ENCODE measurements at regions not wholly inside any gene's neighbourhood (a gene's known extent, or its start where the extent isn't known, plus 50 kb on each side); places are given as distances from the start of the nearest gene placed in this dataset.

GRCh38 chr4:13299343-13299742, 184.8 kb downstream of the RAB28 start:
- no peaks in the 10 kb centered on the region for H3K36me3 ChIP-seq
- intact Hi-C loops (cut with DNase I; ENCODE audit: low total_unique reads), result no loop called here
- H3K27me3 ChIP-seq, result no peaks in the 10 kb centered on the region
- H3K27ac ChIP-seq, result no peak overlapping the region
- no peak for DNase-seq (ENCODE audit: low spot score in 2 of 2)
- no peak for TF ChIP-seq POLR2A (IDR thresholded peaks at IDR 0.05)
- no peak for TF ChIP-seq CTCF (IDR thresholded peaks at IDR 0.05)
- TF ChIP-seq POLR2AphosphoS5 (IDR thresholded peaks at IDR 0.05), result no peak
- H3K4me1 ChIP-seq, result no peaks in the 10 kb centered on the region
- peaks cover 17 to 28% of the 10 kb centered on the region in 2 donors for H3K9me3 ChIP-seq
- no peak overlapping the region for H3K4me3 ChIP-seq

GRCh38 chr4:13298655-13299054, 185.5 kb downstream of the RAB28 start:
- no peak overlapping the region for H3K4me3 ChIP-seq
- intact Hi-C loops (cut with DNase I; ENCODE audit: low total_unique reads), result no loop called here
- no peak for TF ChIP-seq POLR2A (IDR thresholded peaks at IDR 0.05)
- no peak for TF ChIP-seq CTCF (IDR thresholded peaks at IDR 0.05)
- TF ChIP-seq POLR2AphosphoS5 (IDR thresholded peaks at IDR 0.05), result no peak

GRCh38 chr4:13296986-13297385, 187.2 kb downstream of the RAB28 start:
- Histone ChIP-seq H3K4me1 (no peaks in the 10 kb centered on the region), H3K4me3 (no peak overlapping the region), H3K36me3 (no peaks in the 10 kb centered on the region), H3K9me3 (peaks cover 17 to 28% of the 10 kb centered on the region in 2 donors), H3K27me3 (no peaks in the 10 kb centered on the region), H3K27ac (no peak overlapping the region)
- no peak for DNase-seq (ENCODE audit: low spot score in 2 of 2)
- intact Hi-C loops (cut with DNase I; ENCODE audit: low total_unique reads), result no loop called here
- TF ChIP-seq CTCF (IDR thresholded peaks at IDR 0.05) (no peak), POLR2AphosphoS5 (IDR thresholded peaks at IDR 0.05) (no peak), POLR2A (IDR thresholded peaks at IDR 0.05) (no peak)

More at GRCh38 chr4:13298655-13299054, 185.5 kb downstream of the RAB28 start:
- Histone ChIP-seq H3K27ac (no peak overlapping the region), H3K4me1 (no peaks in the 10 kb centered on the region), H3K9me3 (peaks cover 17 to 28% of the 10 kb centered on the region in 2 donors), H3K27me3 (no peaks in the 10 kb centered on the region), H3K36me3 (no peaks in the 10 kb centered on the region)
- DNase-seq (ENCODE audit: low spot score in 2 of 2), result no peak

- DNase-seq (ENCODE audit: low spot score in 2 of 2), result no peak
- no peaks in the 10 kb centered on the region for H3K36me3 ChIP-seq
- H3K4me1 ChIP-seq, result no peaks in the 10 kb centered on the region
- H3K9me3 ChIP-seq, result peaks cover 17 to 23% of the 10 kb centered on the region in 2 donors
- H3K27ac ChIP-seq, result no peak overlapping the region
- H3K4me3 ChIP-seq, result no peak overlapping the region
- TF ChIP-seq POLR2A (IDR thresholded peaks at IDR 0.05) (no peak), POLR2AphosphoS5 (IDR thresholded peaks at IDR 0.05) (no peak), CTCF (IDR thresholded peaks at IDR 0.05) (no peak)
- no peaks in the 10 kb centered on the region for H3K27me3 ChIP-seq
- intact Hi-C loops (cut with DNase I; ENCODE audit: low total_unique reads), result loop anchor here (1.0 kb wide), 1 partner anchor 14 kb away; no protein-coding TSS in a partner anchor
These were observed 189.1 kb downstream of the RAB28 start for GRCh38 chr4:13294961-13295605.

- no peaks in the 10 kb centered on the region for H3K27me3 ChIP-seq
- DNase-seq (ENCODE audit: low spot score in 2 of 2), result no peak
- peaks cover 6 to 9% of the 10 kb centered on the region in 2 donors for H3K9me3 ChIP-seq
- no peak overlapping the region for H3K4me3 ChIP-seq
- no peak overlapping the region for H3K27ac ChIP-seq
- intact Hi-C loops (cut with DNase I; ENCODE audit: low total_unique reads), result no loop called here
- TF ChIP-seq POLR2AphosphoS5 (IDR thresholded peaks at IDR 0.05) (no peak), CTCF (IDR thresholded peaks at IDR 0.05) (no peak), POLR2A (IDR thresholded peaks at IDR 0.05) (no peak)
- H3K36me3 ChIP-seq, result no peaks in the 10 kb centered on the region
- no peaks in the 10 kb centered on the region for H3K4me1 ChIP-seq
These were observed 191.8 kb downstream of the RAB28 start for GRCh38 chr4:13292372-13292771.
